ENCODE measurements at regions not wholly inside any gene's neighbourhood (a gene's known extent, or its start where the extent isn't known, plus 50 kb on each side); places are given as distances from the start of the nearest gene placed in this dataset.
"Not testable (repeated sequence)": the region's sequence is repeated elsewhere in the genome, so short reads cannot be mapped to it uniquely, and the experiment has no call there.

- 85 to 87% methylated on average over 19 of the region's 19 CpGs for WGBS, 2 donors
- TF ChIP-seq CTCF (IDR thresholded peaks at IDR 0.05) (no peak), POLR2A (IDR thresholded peaks at IDR 0.05) (no peak)
- intact Hi-C loops (cut with DNase I): no loop called here
- Histone ChIP-seq H3K27ac (no peak overlapping the region), H3K9me3 (no peaks in the 10 kb centered on the region), H3K27me3 (no peaks in the 10 kb centered on the region), H3K4me1 (no peaks in the 10 kb centered on the region), H3K36me3 (no peaks in the 10 kb centered on the region), H3K4me3 (replicated peaks in 1 of 3) (no peak overlapping the region)
- DNase-seq: no peak
Observed at GRCh38 chr4:3911252-3911856, 145.2 kb downstream of the ADRA2C start.

GRCh38 chr4:3914511-3914910 lies 148.3 kb downstream of the ADRA2C start:
- H3K27ac ChIP-seq; H3K9me3 ChIP-seq; H3K27me3 ChIP-seq; DNase-seq; H3K4me1 ChIP-seq; H3K36me3 ChIP-seq; intact Hi-C loops (cut with DNase I); H3K4me3 ChIP-seq (replicated peaks in 1 of 3): not testable (repeated sequence)
- WGBS, 2 donors: 88 to 90% methylated on average over 4 of the region's 4 CpGs

- intact Hi-C loops (cut with DNase I); H3K27ac ChIP-seq; H3K4me3 ChIP-seq (replicated peaks in 1 of 3); DNase-seq; H3K36me3 ChIP-seq; H3K27me3 ChIP-seq; H3K9me3 ChIP-seq; H3K4me1 ChIP-seq: not testable (repeated sequence)
- WGBS, 2 donors: 64 to 70% methylated on average over 9 of the region's 9 CpGs
Observed at GRCh38 chr4:3919509-3919908, 153.3 kb downstream of the ADRA2C start.

- intact Hi-C loops (cut with DNase I); DNase-seq; H3K36me3 ChIP-seq; H3K9me3 ChIP-seq; H3K4me3 ChIP-seq (replicated peaks in 1 of 3); H3K4me1 ChIP-seq; H3K27ac ChIP-seq; H3K27me3 ChIP-seq: not testable (repeated sequence)
- 70 to 89% methylated on average over 2 to 3 of the region's 3 CpGs for WGBS, 2 donors
Observed at GRCh38 chr4:3921902-3922301, 155.7 kb downstream of the ADRA2C start.

- WGBS, 2 donors: 51 to 59% methylated on average over 3 of the region's 4 CpGs
- DNase-seq; H3K9me3 ChIP-seq; H3K4me3 ChIP-seq (replicated peaks in 1 of 3); H3K27ac ChIP-seq; H3K4me1 ChIP-seq; H3K36me3 ChIP-seq; intact Hi-C loops (cut with DNase I); H3K27me3 ChIP-seq: not testable (repeated sequence)
Observed at GRCh38 chr4:3925841-3926240, 159.7 kb downstream of the ADRA2C start.

GRCh38 chr4:3926271-3926670 lies 160.1 kb downstream of the ADRA2C start:
- H3K9me3 ChIP-seq; H3K4me1 ChIP-seq; H3K4me3 ChIP-seq (replicated peaks in 1 of 3); H3K27ac ChIP-seq; H3K36me3 ChIP-seq; intact Hi-C loops (cut with DNase I); DNase-seq; H3K27me3 ChIP-seq: not testable (repeated sequence)
- 72 to 81% methylated on average over 10 of the region's 10 CpGs for WGBS, 2 donors

- H3K27me3 ChIP-seq; H3K4me3 ChIP-seq (replicated peaks in 1 of 3); DNase-seq; intact Hi-C loops (cut with DNase I); H3K4me1 ChIP-seq; H3K36me3 ChIP-seq; H3K9me3 ChIP-seq; H3K27ac ChIP-seq: not testable (repeated sequence)
- WGBS, 2 donors: 77 to 79% methylated on average over 11 of the region's 11 CpGs
Observed at GRCh38 chr4:3926969-3927755, 161.0 kb downstream of the ADRA2C start.

- 74 to 75% methylated on average over 4 to 8 of the region's 8 CpGs for WGBS, 2 donors
- intact Hi-C loops (cut with DNase I); H3K36me3 ChIP-seq: not testable (repeated sequence)
Observed at GRCh38 chr4:3929431-3929830, 163.2 kb downstream of the ADRA2C start.

GRCh38 chr4:3932734-3933133 lies 166.5 kb downstream of the ADRA2C start:
- H3K36me3 ChIP-seq; DNase-seq; H3K4me1 ChIP-seq; H3K9me3 ChIP-seq; H3K27me3 ChIP-seq; H3K27ac ChIP-seq; intact Hi-C loops (cut with DNase I); H3K4me3 ChIP-seq (replicated peaks in 1 of 3): not testable (repeated sequence)
- WGBS, 2 donors: 77% methylated on average over 8 of the region's 8 CpGs

More at GRCh38 chr4:3929431-3929830, 163.2 kb downstream of the ADRA2C start:
- H3K4me1 ChIP-seq; H3K9me3 ChIP-seq; DNase-seq; H3K27me3 ChIP-seq; H3K27ac ChIP-seq; H3K4me3 ChIP-seq (replicated peaks in 1 of 3): not testable (repeated sequence)

GRCh38 chr4:3935406-3935805 lies 169.2 kb downstream of the ADRA2C start:
- intact Hi-C loops (cut with DNase I); H3K9me3 ChIP-seq; H3K36me3 ChIP-seq; H3K27ac ChIP-seq; H3K4me1 ChIP-seq; H3K4me3 ChIP-seq (replicated peaks in 1 of 3); DNase-seq; H3K27me3 ChIP-seq: not testable (repeated sequence)
- 90 to 97% methylated on average over 10 of the region's 10 CpGs for WGBS, 2 donors

All from thyroid gland (tissue), 4 donors.